ENCODE measurements at regions not wholly inside any gene's neighbourhood (a gene's known extent, or its start where the extent isn't known, plus 50 kb on each side); places are given as distances from the start of the nearest gene placed in this dataset.

- no peaks in the 10 kb centered on the region for H3K27me3 ChIP-seq (ENCODE audit: control insufficient read depth, insufficient read depth, low read length)
- H3K9ac ChIP-seq (ENCODE audit: low read length): no peak overlapping the region
- no peak overlapping the region for H3K4me3 ChIP-seq (ENCODE audit: low read length)
- H3K4me1 ChIP-seq (ENCODE audit: control insufficient read depth, insufficient read depth, low read length): no peaks in the 10 kb centered on the region
- no peaks in the 10 kb centered on the region for H3K36me3 ChIP-seq (ENCODE audit: control insufficient read depth, insufficient read depth, low read length)
- H3K27ac ChIP-seq (ENCODE audit: low read depth, low read length): no peak overlapping the region
Measured at GRCh38 chr22:48338793-48339705, 1488.6 kb downstream of the BRD1 start.

GRCh38 chr22:48337957-48338792 is 1489.5 kb downstream of the BRD1 start:
- H3K9ac ChIP-seq (ENCODE audit: low read length): no peak overlapping the region
- H3K27ac ChIP-seq (ENCODE audit: low read depth, low read length): no peak overlapping the region
- no peaks in the 10 kb centered on the region for H3K36me3 ChIP-seq (ENCODE audit: control insufficient read depth, insufficient read depth, low read length)
- no peaks in the 10 kb centered on the region for H3K27me3 ChIP-seq (ENCODE audit: control insufficient read depth, insufficient read depth, low read length)
- no peaks in the 10 kb centered on the region for H3K4me1 ChIP-seq (ENCODE audit: control insufficient read depth, insufficient read depth, low read length)
- no peak overlapping the region for H3K4me3 ChIP-seq (ENCODE audit: low read length)

- Histone ChIP-seq H3K4me3 (ENCODE audit: low read length) (no peak overlapping the region), H3K36me3 (ENCODE audit: control insufficient read depth, insufficient read depth, low read length) (no peaks in the 10 kb centered on the region), H3K9ac (ENCODE audit: low read length) (no peak overlapping the region), H3K4me1 (ENCODE audit: control insufficient read depth, insufficient read depth, low read length) (no peaks in the 10 kb centered on the region), H3K27me3 (ENCODE audit: control insufficient read depth, insufficient read depth, low read length) (no peaks in the 10 kb centered on the region), H3K27ac (ENCODE audit: low read depth, low read length) (no peak overlapping the region)
Measured at GRCh38 chr22:48336339-48337060, 1491.2 kb downstream of the BRD1 start.

- Histone ChIP-seq H3K36me3 (ENCODE audit: control insufficient read depth, insufficient read depth, low read length) (no peaks in the 10 kb centered on the region), H3K4me3 (ENCODE audit: low read length) (no peak overlapping the region), H3K9ac (ENCODE audit: low read length) (no peak overlapping the region), H3K27me3 (ENCODE audit: control insufficient read depth, insufficient read depth, low read length) (no peaks in the 10 kb centered on the region), H3K4me1 (ENCODE audit: control insufficient read depth, insufficient read depth, low read length) (no peaks in the 10 kb centered on the region), H3K27ac (ENCODE audit: low read depth, low read length) (no peak overlapping the region)
Measured at GRCh38 chr22:48335442-48336139, 1492.1 kb downstream of the BRD1 start.

- Histone ChIP-seq H3K9ac (ENCODE audit: low read length) (no peak overlapping the region), H3K36me3 (ENCODE audit: control insufficient read depth, insufficient read depth, low read length) (no peaks in the 10 kb centered on the region), H3K27me3 (ENCODE audit: control insufficient read depth, insufficient read depth, low read length) (no peaks in the 10 kb centered on the region), H3K27ac (ENCODE audit: low read depth, low read length) (no peak overlapping the region), H3K4me3 (ENCODE audit: low read length) (no peak overlapping the region), H3K4me1 (ENCODE audit: control insufficient read depth, insufficient read depth, low read length) (no peaks in the 10 kb centered on the region)
Measured at GRCh38 chr22:48334971-48335370, 1492.7 kb downstream of the BRD1 start.

- no peaks in the 10 kb centered on the region for H3K4me1 ChIP-seq (ENCODE audit: control insufficient read depth, insufficient read depth, low read length)
- H3K36me3 ChIP-seq (ENCODE audit: control insufficient read depth, insufficient read depth, low read length): no peaks in the 10 kb centered on the region
- H3K4me3 ChIP-seq (ENCODE audit: low read length): no peak overlapping the region
- no peak overlapping the region for H3K9ac ChIP-seq (ENCODE audit: low read length)
- no peak overlapping the region for H3K27ac ChIP-seq (ENCODE audit: low read depth, low read length)
- H3K27me3 ChIP-seq (ENCODE audit: control insufficient read depth, insufficient read depth, low read length): no peaks in the 10 kb centered on the region
Measured at GRCh38 chr22:48333816-48334735, 1493.6 kb downstream of the BRD1 start.

GRCh38 chr22:48333323-48333763 is 1494.3 kb downstream of the BRD1 start:
- H3K9ac ChIP-seq (ENCODE audit: low read length): no peak overlapping the region
- no peaks in the 10 kb centered on the region for H3K27me3 ChIP-seq (ENCODE audit: control insufficient read depth, insufficient read depth, low read length)
- H3K36me3 ChIP-seq (ENCODE audit: control insufficient read depth, insufficient read depth, low read length): no peaks in the 10 kb centered on the region
- no peaks in the 10 kb centered on the region for H3K4me1 ChIP-seq (ENCODE audit: control insufficient read depth, insufficient read depth, low read length)
- H3K27ac ChIP-seq (ENCODE audit: low read depth, low read length): no peak overlapping the region
- no peak overlapping the region for H3K4me3 ChIP-seq (ENCODE audit: low read length)

GRCh38 chr22:48332438-48333322 is 1495.0 kb downstream of the BRD1 start:
- H3K27ac ChIP-seq (ENCODE audit: low read depth, low read length): no peak overlapping the region
- H3K27me3 ChIP-seq (ENCODE audit: control insufficient read depth, insufficient read depth, low read length): no peaks in the 10 kb centered on the region
- H3K4me3 ChIP-seq (ENCODE audit: low read length): no peak overlapping the region
- H3K36me3 ChIP-seq (ENCODE audit: control insufficient read depth, insufficient read depth, low read length): no peaks in the 10 kb centered on the region
- H3K9ac ChIP-seq (ENCODE audit: low read length): no peak overlapping the region
- H3K4me1 ChIP-seq (ENCODE audit: control insufficient read depth, insufficient read depth, low read length): no peaks in the 10 kb centered on the region

- H3K36me3 ChIP-seq (ENCODE audit: control insufficient read depth, insufficient read depth, low read length): no peaks in the 10 kb centered on the region
- H3K27me3 ChIP-seq (ENCODE audit: control insufficient read depth, insufficient read depth, low read length): no peaks in the 10 kb centered on the region
- no peak overlapping the region for H3K9ac ChIP-seq (ENCODE audit: low read length)
- no peaks in the 10 kb centered on the region for H3K4me1 ChIP-seq (ENCODE audit: control insufficient read depth, insufficient read depth, low read length)
- no peak overlapping the region for H3K4me3 ChIP-seq (ENCODE audit: low read length)
- no peak overlapping the region for H3K27ac ChIP-seq (ENCODE audit: low read depth, low read length)
Measured at GRCh38 chr22:48331691-48332220, 1495.9 kb downstream of the BRD1 start.

GRCh38 chr22:48331266-48331665 is 1496.4 kb downstream of the BRD1 start:
- no peaks in the 10 kb centered on the region for H3K36me3 ChIP-seq (ENCODE audit: control insufficient read depth, insufficient read depth, low read length)
- no peak overlapping the region for H3K27ac ChIP-seq (ENCODE audit: low read depth, low read length)
- H3K4me1 ChIP-seq (ENCODE audit: control insufficient read depth, insufficient read depth, low read length): no peaks in the 10 kb centered on the region
- H3K4me3 ChIP-seq (ENCODE audit: low read length): no peak overlapping the region
- no peaks in the 10 kb centered on the region for H3K27me3 ChIP-seq (ENCODE audit: control insufficient read depth, insufficient read depth, low read length)
- no peak overlapping the region for H3K9ac ChIP-seq (ENCODE audit: low read length)
